ENCODE measurements at regions not wholly inside any gene's neighbourhood (a gene's known extent, or its start where the extent isn't known, plus 50 kb on each side); places are given as distances from the start of the nearest gene placed in this dataset.
A peak's percentile ranks its signal among the peaks of the same experiment; 100 is the strongest.

GRCh38 chr1:184907500-184907899, 66.8 kb downstream of the NIBAN1 start:
- no peaks in the 10 kb centered on the region for H3K79me2 ChIP-seq (ENCODE audit: control insufficient read depth, low read length)
- no peak overlapping the region for H3K27ac ChIP-seq (ENCODE audit: low read depth, low read length)
- TF ChIP-seq EZH2phosphoT487 (IDR thresholded peaks at IDR 0.05; ENCODE audit: borderline replicate concordance, low read length) (no peak), CTCF (IDR thresholded peaks at IDR 0.05; ENCODE audit: low read depth, low read length, poor library complexity, severe bottlenecking) (no peak)

GRCh38 chr1:184906761-184907160, 67.5 kb downstream of the NIBAN1 start:
- no peak overlapping the region for H3K4me2 ChIP-seq (ENCODE audit: low read length)

More at GRCh38 chr1:184907500-184907899, 66.8 kb downstream of the NIBAN1 start:
- Histone ChIP-seq H3K9me3 (ENCODE audit: control insufficient read depth, insufficient read depth, low read length) (no peaks in the 10 kb centered on the region), H3F3A (ENCODE audit: control insufficient read depth, insufficient read depth) (no peaks in the 10 kb centered on the region), H3K36me3 (ENCODE audit: control insufficient read depth, low read length) (no peaks in the 10 kb centered on the region), H4K20me1 (ENCODE audit: control insufficient read depth, insufficient read depth, low read depth, low read length) (no peaks in the 10 kb centered on the region), H3K4me1 (ENCODE audit: control insufficient read depth, low read length) (peaks cover 18% of the 10 kb centered on the region), H3K9me2 (replicated peaks; ENCODE audit: control insufficient read depth, low read length) (no peaks in the 10 kb centered on the region), H3K4me2 (ENCODE audit: low read length) (no peak overlapping the region), H3K4me3 (ENCODE audit: low read length) (no peak overlapping the region), H3K27me3 (ENCODE audit: control insufficient read depth, low read length) (no peaks in the 10 kb centered on the region)

GRCh38 chr1:184905601-184906322, 68.5 kb downstream of the NIBAN1 start:
- peak overlapping the region; percentile 10; the same call in 1 of the 2 replicates for H3K4me2 ChIP-seq (ENCODE audit: low read length)
- no peaks in the 10 kb centered on the region for H3K79me2 ChIP-seq (ENCODE audit: control insufficient read depth, low read length)
- H3K4me1 ChIP-seq (ENCODE audit: control insufficient read depth, low read length) = peaks cover 18% of the 10 kb centered on the region

More at GRCh38 chr1:184906761-184907160, 67.5 kb downstream of the NIBAN1 start:
- Histone ChIP-seq H3K9me3 (ENCODE audit: control insufficient read depth, insufficient read depth, low read length) (no peaks in the 10 kb centered on the region), H3K9me2 (replicated peaks; ENCODE audit: control insufficient read depth, low read length) (no peaks in the 10 kb centered on the region), H3K27me3 (ENCODE audit: control insufficient read depth, low read length) (no peaks in the 10 kb centered on the region), H3F3A (ENCODE audit: control insufficient read depth, insufficient read depth) (no peaks in the 10 kb centered on the region), H3K79me2 (ENCODE audit: control insufficient read depth, low read length) (no peaks in the 10 kb centered on the region), H4K20me1 (ENCODE audit: control insufficient read depth, insufficient read depth, low read depth, low read length) (no peaks in the 10 kb centered on the region), H3K36me3 (ENCODE audit: control insufficient read depth, low read length) (no peaks in the 10 kb centered on the region), H3K27ac (ENCODE audit: low read depth, low read length) (no peak overlapping the region), H3K4me1 (ENCODE audit: control insufficient read depth, low read length) (peaks cover 18% of the 10 kb centered on the region), H3K4me3 (ENCODE audit: low read length) (no peak overlapping the region)
- TF ChIP-seq EZH2phosphoT487 (IDR thresholded peaks at IDR 0.05; ENCODE audit: borderline replicate concordance, low read length) (no peak), CTCF (IDR thresholded peaks at IDR 0.05; ENCODE audit: low read depth, low read length, poor library complexity, severe bottlenecking) (no peak)

More at GRCh38 chr1:184905601-184906322, 68.5 kb downstream of the NIBAN1 start:
- Histone ChIP-seq H3K27me3 (ENCODE audit: control insufficient read depth, low read length) (no peaks in the 10 kb centered on the region), H4K20me1 (ENCODE audit: control insufficient read depth, insufficient read depth, low read depth, low read length) (no peaks in the 10 kb centered on the region), H3K36me3 (ENCODE audit: control insufficient read depth, low read length) (no peaks in the 10 kb centered on the region), H3K4me3 (ENCODE audit: low read length) (no peak overlapping the region), H3F3A (ENCODE audit: control insufficient read depth, insufficient read depth) (no peaks in the 10 kb centered on the region), H3K9me3 (ENCODE audit: control insufficient read depth, insufficient read depth, low read length) (no peaks in the 10 kb centered on the region), H3K27ac (ENCODE audit: low read depth, low read length) (no peak overlapping the region), H3K9me2 (replicated peaks; ENCODE audit: control insufficient read depth, low read length) (no peaks in the 10 kb centered on the region)
- TF ChIP-seq CTCF (IDR thresholded peaks at IDR 0.05; ENCODE audit: low read depth, low read length, poor library complexity, severe bottlenecking) (no peak), EZH2phosphoT487 (IDR thresholded peaks at IDR 0.05; ENCODE audit: borderline replicate concordance, low read length) (no peak)

Measured in DOHH2 (cell line).